ENCODE measurements at regions not wholly inside any gene's neighbourhood (a gene's known extent, or its start where the extent isn't known, plus 50 kb on each side); places are given as distances from the start of the nearest gene placed in this dataset.

- TF ChIP-seq MXI1 (IDR thresholded peaks at IDR 0.05; ENCODE audit: low read depth, low read length) = no peak
- no peak for TF ChIP-seq REST (IDR thresholded peaks at IDR 0.05; ENCODE audit: low read depth, low read length)
Measured at GRCh38 chr3:160081958-160082533, 93.4 kb downstream of the IL12A start.

All from SK-N-SH (cell line).